Spleen (tissue), 7 donors: ENCODE measurements at regions not wholly inside any gene's neighbourhood (a gene's known extent, or its start where the extent isn't known, plus 50 kb on each side); places are given as distances from the start of the nearest gene placed in this dataset.

Experiments used
- POLR2A ChIP-seq, 3 donors: fragments of 450-650 bp; IDR thresholded peaks; one replicate each; pipeline ENCODE4 v1.5.1; 2017; ENCODE audit warnings: antibody characterized with exemption in 3 of 3, mild to moderate bottlenecking in 1 of 3
- POLR2AphosphoS5 ChIP-seq, 3 donors: sonication (generic); formaldehyde crosslinking; IDR thresholded peaks; one replicate each; pipeline ENCODE4 v1.5.1; 2017; ENCODE audit warnings: antibody characterized with exemption in 3 of 3
- TF ChIP-seq, protein P1 (sequence below), 11 experiments: fragments of 200-600 bp in 7 of 11; fragments of 450-650 bp in 4 of 11; sonication (generic) in 4 of 11; IDR thresholded peaks in 8 of 11; conservative IDR thresholded peaks in 3 of 11; 1 replicate in 7 of 11; 2 replicates in 4 of 11; pipeline versions ENCODE4 v1.4.0 to v1.8.0; 2016 to 2021; ENCODE audit warnings: antibody characterized with exemption in 11 of 11, inconsistent platforms in 4 of 11, mild to moderate bottlenecking in 1 of 11
- donor health status: DM: no; HTN: no; CAD: no; lungs with moderate emphysema.
- donor health status: DM: no; HTN: no; CAD: no.
- donor health status: DM: no; HTN: no; CAD: no.

- TF ChIP-seq POLR2AphosphoS5 (IDR thresholded peaks at IDR 0.05), result no peak
- TF ChIP-seq, protein P1, sequence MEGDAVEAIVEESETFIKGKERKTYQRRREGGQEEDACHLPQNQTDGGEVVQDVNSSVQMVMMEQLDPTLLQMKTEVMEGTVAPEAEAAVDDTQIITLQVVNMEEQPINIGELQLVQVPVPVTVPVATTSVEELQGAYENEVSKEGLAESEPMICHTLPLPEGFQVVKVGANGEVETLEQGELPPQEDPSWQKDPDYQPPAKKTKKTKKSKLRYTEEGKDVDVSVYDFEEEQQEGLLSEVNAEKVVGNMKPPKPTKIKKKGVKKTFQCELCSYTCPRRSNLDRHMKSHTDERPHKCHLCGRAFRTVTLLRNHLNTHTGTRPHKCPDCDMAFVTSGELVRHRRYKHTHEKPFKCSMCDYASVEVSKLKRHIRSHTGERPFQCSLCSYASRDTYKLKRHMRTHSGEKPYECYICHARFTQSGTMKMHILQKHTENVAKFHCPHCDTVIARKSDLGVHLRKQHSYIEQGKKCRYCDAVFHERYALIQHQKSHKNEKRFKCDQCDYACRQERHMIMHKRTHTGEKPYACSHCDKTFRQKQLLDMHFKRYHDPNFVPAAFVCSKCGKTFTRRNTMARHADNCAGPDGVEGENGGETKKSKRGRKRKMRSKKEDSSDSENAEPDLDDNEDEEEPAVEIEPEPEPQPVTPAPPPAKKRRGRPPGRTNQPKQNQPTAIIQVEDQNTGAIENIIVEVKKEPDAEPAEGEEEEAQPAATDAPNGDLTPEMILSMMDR (IDR thresholded peaks at IDR 0.05 in 8 of 11, conservative IDR thresholded peaks at IDR 0.05 in 3 of 11), result no peak
- no peak for TF ChIP-seq POLR2A (IDR thresholded peaks at IDR 0.05)
Measured at GRCh38 chrY:15779891-15780290, 1255.6 kb downstream of the NLGN4Y start.
